Fibroblast of skin of left biceps (primary cell): ENCODE measurements at regions not wholly inside any gene's neighbourhood (a gene's known extent, or its start where the extent isn't known, plus 50 kb on each side); places are given as distances from the start of the nearest gene placed in this dataset.

Source experiments
- DNase-seq, 2 experiments: peaks; one replicate each; pipeline ENCODE4 v3.0.0-alpha.2; 2013; ENCODE audit warnings: low read depth in 2 of 2

GRCh38 chr4:136551753-136552152 is 980.5 kb downstream of the PCDH18 start:
- DNase-seq: no peak

DNA sequence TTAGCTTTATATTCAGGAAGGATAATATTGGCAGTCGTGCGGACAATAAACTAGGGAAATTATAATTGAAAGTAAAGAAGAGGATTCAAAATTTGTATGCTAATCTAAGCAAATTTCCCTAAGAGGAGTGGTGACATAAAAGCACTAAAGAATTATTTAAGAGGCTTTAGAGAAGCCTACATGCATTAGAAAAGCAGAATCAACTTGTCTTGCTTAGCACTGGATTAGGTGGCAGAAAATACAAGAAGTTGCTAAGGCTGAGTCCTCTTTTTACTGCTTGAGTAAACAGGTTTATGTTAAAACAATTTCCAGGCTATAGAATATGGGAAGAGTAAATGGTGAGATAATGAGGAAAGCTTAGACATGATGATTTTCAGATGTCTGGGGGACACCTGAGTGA is 991.5 kb downstream of the PCDH18 start:
- no peak for DNase-seq

DNA sequence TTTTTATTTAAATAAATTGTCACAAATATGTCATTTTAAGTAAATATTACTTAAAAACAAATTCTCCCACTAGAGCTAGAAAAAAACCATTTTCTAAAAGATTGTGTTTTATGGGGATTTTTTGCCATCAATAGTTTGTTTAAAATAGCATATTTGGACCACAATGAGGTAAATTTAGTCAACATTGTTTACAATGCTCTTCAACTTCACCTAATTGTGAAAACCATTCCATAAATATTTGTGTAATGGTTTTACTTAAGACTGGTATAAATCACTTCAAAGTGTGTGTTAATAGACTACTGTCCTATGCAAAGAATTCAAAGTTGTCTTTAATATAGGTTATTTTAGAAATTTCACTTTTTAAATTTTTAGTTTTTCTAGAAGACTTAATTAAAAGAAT is 1004.2 kb downstream of the PCDH18 start:
- DNase-seq: no peak

GRCh38 chr4:136526517-136526916 is 1005.8 kb downstream of the PCDH18 start:
- DNase-seq: no peak

- no peak for DNase-seq
These were observed 1008.3 kb downstream of the PCDH18 start for GRCh38 chr4:136524039-136524438.

GRCh38 chr4:136516371-136516770 is 1015.9 kb downstream of the PCDH18 start:
- no peak for DNase-seq

- no peak for DNase-seq
These were observed 1027.3 kb downstream of the PCDH18 start for GRCh38 chr4:136505020-136505419.

GRCh38 chr4:136495851-136496250 is 1036.4 kb downstream of the PCDH18 start:
- DNase-seq: no peak

GRCh38 chr4:136495076-136495475 is 1037.2 kb downstream of the PCDH18 start:
- DNase-seq: no peak

- no peak for DNase-seq
These were observed 1043.2 kb downstream of the PCDH18 start for GRCh38 chr4:136489101-136489500.

- no peak for DNase-seq
These were observed 1047.3 kb downstream of the PCDH18 start for GRCh38 chr4:136484996-136485395.

DNA sequence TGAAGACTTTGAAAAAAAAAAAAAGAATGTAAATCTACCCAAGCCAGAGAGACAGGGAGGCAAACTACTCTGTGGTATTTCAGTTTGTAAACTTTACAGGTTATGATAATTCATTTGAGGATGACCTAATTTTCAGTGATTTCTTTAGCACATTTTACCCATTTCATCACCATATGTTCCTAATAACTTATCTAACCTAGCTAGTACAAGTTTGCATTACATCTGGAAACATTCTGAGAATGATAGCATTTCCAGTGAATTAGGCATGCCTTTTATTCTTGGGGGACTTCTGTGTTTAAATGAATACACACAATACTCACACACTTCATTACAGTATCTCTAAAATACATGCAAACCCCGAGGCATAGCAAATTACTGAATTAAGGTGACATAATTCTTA is 1055.5 kb downstream of the PCDH18 start:
- DNase-seq: no peak

DNA sequence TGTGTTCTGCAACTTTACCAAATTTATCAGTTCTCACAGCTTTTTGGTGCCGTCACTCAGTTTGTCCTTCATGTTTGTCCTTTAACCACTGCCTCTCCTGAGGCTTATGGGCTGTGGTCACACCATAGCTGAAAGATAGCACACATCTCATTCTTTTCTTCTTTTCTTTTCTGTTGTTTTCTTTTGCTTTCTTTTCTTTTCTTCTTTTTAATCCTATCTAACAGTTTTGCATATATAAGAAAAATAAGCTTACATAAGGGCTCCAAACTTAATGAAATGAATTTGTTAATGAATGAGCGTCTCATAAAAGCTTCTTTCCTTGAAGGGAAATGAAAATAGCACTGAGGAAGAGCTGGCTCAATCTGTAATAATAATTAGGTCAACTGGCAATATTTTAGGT is 1061.2 kb downstream of the PCDH18 start:
- no peak for DNase-seq

GRCh38 chr4:136465691-136466090 is 1066.6 kb downstream of the PCDH18 start:
- DNase-seq: no peak

DNA sequence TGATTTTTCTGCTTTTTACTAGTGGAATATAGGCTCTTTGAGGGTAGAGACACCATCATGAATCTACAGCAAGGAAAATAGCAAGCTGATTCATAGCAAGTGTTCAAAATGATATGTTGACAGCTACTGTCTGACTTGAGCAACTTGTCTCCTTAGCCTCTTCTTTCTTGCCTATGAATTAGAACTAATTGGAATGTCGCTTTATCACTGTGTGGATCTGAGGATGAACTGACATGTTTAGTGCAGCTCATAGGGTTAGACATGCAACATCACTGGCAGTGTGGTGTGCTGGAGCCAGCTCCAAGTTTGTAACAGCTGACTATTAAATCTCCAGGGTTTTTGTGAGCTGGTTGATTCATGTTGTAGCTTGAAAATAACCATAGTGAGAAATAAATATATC is 1068.4 kb downstream of the PCDH18 start:
- no peak for DNase-seq

- no peak for DNase-seq
These were observed 1070.8 kb downstream of the PCDH18 start for GRCh38 chr4:136461533-136461932.

DNA sequence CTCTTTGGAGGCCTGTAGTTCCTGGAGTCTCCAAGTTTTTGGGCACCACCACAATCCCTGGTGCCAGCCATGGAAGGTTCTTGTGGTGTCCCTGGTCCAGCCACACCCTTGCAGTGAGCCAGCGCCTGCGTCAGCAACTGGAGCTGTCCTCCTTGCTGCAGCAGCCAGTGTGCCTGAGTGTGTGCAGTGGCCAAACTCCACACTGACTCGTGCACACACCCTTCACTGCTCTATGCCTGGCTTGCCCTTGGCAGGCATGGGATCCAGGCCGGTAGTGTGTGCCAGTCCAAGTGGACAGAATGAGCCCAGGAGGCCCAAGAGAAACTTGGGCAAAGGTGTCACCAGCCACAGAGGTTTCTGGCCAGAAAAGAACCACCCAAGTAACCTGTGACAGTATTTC is 1074.0 kb downstream of the PCDH18 start:
- no peak for DNase-seq

- DNase-seq: no peak
These were observed 1074.7 kb downstream of the PCDH18 start for GRCh38 chr4:136457577-136457976.

DNA sequence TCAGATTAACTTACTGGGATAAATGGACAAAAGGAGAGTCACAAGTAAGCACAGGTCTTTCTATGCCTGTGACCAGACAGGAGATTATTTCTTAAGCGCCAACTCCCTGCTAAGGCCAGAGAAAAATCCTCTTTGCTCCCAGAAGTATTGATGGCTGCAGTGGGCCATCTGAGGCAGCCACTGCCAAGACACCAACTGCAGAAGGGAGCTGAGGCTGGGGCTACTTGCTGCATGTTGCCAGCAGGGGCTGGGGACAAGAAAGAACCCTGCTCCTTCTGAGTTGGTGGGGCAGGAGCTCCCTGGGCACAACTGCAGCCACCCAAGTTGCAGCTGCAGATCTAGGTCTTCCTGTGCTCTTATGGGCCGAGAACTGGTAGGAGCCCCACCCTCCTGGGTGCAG is 1075.3 kb downstream of the PCDH18 start:
- DNase-seq: no peak

DNA sequence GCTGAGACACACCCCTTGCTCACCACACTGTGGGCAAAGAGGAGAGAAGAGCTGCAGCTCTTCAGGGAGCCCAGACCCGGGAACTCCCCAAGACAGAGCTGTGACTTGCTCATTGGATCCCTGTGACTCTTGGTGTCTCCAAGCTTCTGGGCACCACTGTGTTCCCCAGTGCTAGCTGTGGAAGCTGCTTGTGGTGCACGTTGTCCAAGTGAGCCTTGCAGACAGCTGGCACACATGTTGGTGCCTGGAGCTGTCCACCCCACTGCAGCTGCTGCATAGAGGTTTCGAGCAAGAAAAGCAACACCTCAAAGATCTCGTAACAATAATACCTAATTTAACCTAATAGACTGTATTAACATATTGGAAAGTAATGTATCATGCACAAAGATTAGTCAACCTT is 1089.3 kb downstream of the PCDH18 start:
- no peak for DNase-seq

DNA sequence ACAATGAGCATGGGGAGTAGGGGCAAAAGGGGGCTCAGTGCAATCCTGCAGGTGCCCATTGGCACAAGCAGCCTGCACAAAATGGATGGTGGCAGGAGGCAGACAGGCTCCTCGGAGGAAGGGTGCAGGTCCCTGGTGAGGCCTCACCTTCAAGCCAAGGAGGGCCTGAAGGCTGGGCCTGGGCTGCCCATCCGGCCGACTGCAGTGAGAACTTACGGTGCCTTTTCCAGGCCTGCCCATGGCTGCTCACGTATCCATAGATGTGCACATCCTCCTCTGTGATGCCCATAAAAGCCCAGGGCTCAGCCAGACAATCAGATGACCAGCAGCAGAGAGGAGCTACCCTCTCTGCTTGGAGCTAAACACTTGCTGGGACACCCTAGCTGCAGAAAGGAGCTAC is 1089.8 kb downstream of the PCDH18 start:
- no peak for DNase-seq

GRCh38 chr4:136441629-136442282 is 1090.5 kb downstream of the PCDH18 start:
- no peak for DNase-seq

DNA sequence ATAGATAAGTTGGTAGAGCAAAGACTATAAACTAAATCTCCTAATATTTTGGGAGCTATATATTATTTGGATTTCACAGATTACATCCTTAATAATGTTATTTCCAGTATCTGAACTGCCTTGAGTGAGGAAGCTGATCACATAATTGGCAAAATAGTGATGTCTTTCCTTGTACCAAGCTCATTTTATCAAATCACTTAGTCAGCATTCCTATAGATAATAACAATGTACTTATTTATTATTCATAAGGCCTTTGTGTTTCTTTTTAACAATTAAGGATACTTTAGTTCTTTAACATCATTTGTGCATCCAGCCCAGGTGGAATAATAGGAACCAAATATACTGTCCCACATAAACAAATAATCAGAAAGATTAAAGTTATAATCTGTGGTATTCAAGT is 1093.6 kb downstream of the PCDH18 start:
- no peak for DNase-seq

GRCh38 chr4:136424052-136424451 is 1108.2 kb downstream of the PCDH18 start:
- DNase-seq: no peak
